Central memory CD8-positive, alpha-beta T cell (primary cell): ENCODE measurements at regions not wholly inside any gene's neighbourhood (a gene's known extent, or its start where the extent isn't known, plus 50 kb on each side); places are given as distances from the start of the nearest gene placed in this dataset.

Source experiments
- ATAC-seq: fragments of 150-1000 bp; cut with Tn5 transposase; replicated peaks from 2 replicates; pipeline ENCODE4 v1.10.0; 2022; ENCODE audit warnings: mild to moderate bottlenecking, moderate FRiP score, moderate number of reproducible peaks; ENCODE audit not compliant: poor library complexity, severe bottlenecking; ENCODE audit errors: extremely low read depth
- DNase-seq, 2 donors: peaks; one replicate each; pipeline ENCODE4 v3.0.0; 2021; ENCODE audit warnings: low spot score in 2 of 2
- H3K27ac Mint-ChIP-seq: one replicate; pipeline ENCODE4 v1.8.0; 2022; ENCODE audit warnings: low read depth, mild to moderate bottlenecking, moderate library complexity, mixed read lengths
- H3K27me3 Mint-ChIP-seq: one replicate; pipeline ENCODE4 v1.8.0; 2022; ENCODE audit warnings: mixed read lengths
- H3K36me3 Mint-ChIP-seq: one replicate; pipeline ENCODE4 v1.8.0; 2022; ENCODE audit warnings: mild to moderate bottlenecking, moderate library complexity, mixed read lengths; ENCODE audit not compliant: insufficient read depth
- H3K4me1 Mint-ChIP-seq: one replicate; pipeline ENCODE4 v1.8.0; 2022; ENCODE audit warnings: mixed read lengths
- H3K4me3 Mint-ChIP-seq: one replicate; pipeline ENCODE4 v1.8.0; 2022; ENCODE audit warnings: mild to moderate bottlenecking, moderate library complexity, mixed read lengths
- H3K9me3 Mint-ChIP-seq: one replicate; pipeline ENCODE4 v1.8.0; 2022; ENCODE audit warnings: mixed read lengths

- DNase-seq, result no peak
Measured at GRCh38 chr15:39142500-39142899, 438.4 kb upstream of the THBS1 start.

GRCh38 chr15:39143479-39143878, 437.4 kb upstream of the THBS1 start:
- Mint-ChIP-seq H3K27me3 (peaks cover 18% of the 10 kb centered on the region), H3K4me3 (no peak overlapping the region), H3K9me3 (no peaks in the 10 kb centered on the region), H3K4me1 (no peaks in the 10 kb centered on the region), H3K27ac (no peak overlapping the region), H3K36me3 (no peaks in the 10 kb centered on the region)
- no peak for ATAC-seq
- DNase-seq, result no peak

More at GRCh38 chr15:39142500-39142899, 438.4 kb upstream of the THBS1 start:
- H3K27ac Mint-ChIP-seq, result no peak overlapping the region
- no peak for ATAC-seq
- H3K9me3 Mint-ChIP-seq, result no peaks in the 10 kb centered on the region
- no peak overlapping the region for H3K4me3 Mint-ChIP-seq
- peaks cover 10% of the 10 kb centered on the region for H3K27me3 Mint-ChIP-seq
- no peaks in the 10 kb centered on the region for H3K4me1 Mint-ChIP-seq
- H3K36me3 Mint-ChIP-seq, result no peaks in the 10 kb centered on the region

- Mint-ChIP-seq H3K4me3 (no peak overlapping the region), H3K4me1 (no peaks in the 10 kb centered on the region), H3K27ac (no peak overlapping the region), H3K27me3 (peaks cover 23% of the 10 kb centered on the region), H3K36me3 (no peaks in the 10 kb centered on the region), H3K9me3 (no peaks in the 10 kb centered on the region)
- ATAC-seq, result no peak
- no peak for DNase-seq
Measured at GRCh38 chr15:39144051-39144450, 436.8 kb upstream of the THBS1 start.

GRCh38 chr15:39144613-39145499, 436.0 kb upstream of the THBS1 start:
- no peaks in the 10 kb centered on the region for H3K4me1 Mint-ChIP-seq
- ATAC-seq (no peak), DNase-seq (no peak)
- no peak overlapping the region for H3K27ac Mint-ChIP-seq
- H3K4me3 Mint-ChIP-seq, result no peak overlapping the region
- no peaks in the 10 kb centered on the region for H3K9me3 Mint-ChIP-seq
- H3K36me3 Mint-ChIP-seq, result no peaks in the 10 kb centered on the region
- H3K27me3 Mint-ChIP-seq, result peaks cover 31% of the 10 kb centered on the region

DNA sequence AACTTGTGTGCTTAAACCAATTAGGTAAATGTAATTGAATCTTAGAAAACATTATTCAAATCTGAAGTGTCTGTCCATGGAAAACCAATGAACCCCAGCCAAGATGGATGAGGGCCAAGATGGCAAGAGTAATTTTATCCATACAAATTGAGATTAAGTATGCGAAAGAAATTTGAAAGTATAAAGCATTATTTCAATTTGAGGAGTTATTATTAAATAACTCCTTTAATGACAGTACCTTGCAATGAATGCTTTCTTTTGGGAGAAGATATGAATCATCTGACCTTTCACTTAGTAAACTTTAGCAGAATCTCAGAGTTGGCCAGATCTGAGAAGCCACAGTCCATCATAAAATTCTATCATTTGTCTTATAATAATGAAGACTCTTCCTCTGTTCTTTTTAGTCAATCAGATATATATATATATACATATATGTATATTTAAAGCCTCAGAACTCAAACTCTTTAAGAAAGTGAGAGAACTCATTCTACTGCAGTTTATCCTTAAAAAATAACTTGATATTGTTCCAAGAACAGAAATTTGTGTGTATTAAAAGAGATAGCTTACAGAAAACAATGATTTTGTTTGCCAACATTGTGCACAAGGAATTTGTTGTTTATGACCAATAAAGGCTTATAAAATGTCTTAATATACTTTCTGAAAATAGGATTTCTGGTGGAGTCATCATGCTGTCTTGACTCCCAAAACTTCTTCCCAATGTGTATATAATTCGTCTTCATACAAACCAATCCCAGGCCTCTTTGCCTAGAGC, 434.8 kb upstream of the THBS1 start:
- Mint-ChIP-seq H3K4me1 (no peaks in the 10 kb centered on the region), H3K36me3 (no peaks in the 10 kb centered on the region), H3K27me3 (peaks cover 35% of the 10 kb centered on the region), H3K27ac (no peak overlapping the region), H3K4me3 (no peak overlapping the region), H3K9me3 (no peaks in the 10 kb centered on the region)
- DNase-seq (no peak), ATAC-seq (no peak)

DNA sequence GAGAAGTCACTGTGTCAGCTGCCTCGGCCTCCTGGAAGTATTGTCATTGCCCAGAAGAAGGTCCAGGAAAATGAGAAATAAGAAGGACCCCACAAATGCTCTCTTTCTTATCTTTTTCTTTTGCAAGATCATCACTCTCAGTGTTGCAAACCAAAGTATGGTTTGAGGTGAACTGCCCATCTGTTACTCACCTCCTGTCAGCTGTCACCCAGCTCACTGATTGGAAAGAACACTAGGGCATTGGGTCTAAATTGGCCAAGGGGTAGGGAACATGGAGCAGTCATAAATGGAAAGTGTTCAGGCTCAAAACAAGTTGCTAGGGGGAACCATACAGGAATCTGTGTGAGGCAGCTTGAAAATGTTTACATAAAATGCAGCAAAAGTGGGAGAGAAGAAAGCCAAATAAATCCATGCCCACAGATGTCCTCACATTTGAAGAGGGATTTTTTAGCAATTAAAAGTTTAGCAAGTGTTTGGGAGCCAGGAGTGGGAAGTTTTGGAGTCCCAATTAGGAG, 431.2 kb upstream of the THBS1 start:
- Mint-ChIP-seq H3K36me3 (no peaks in the 10 kb centered on the region), H3K27ac (no peak overlapping the region), H3K4me1 (no peaks in the 10 kb centered on the region), H3K27me3 (peaks cover 72% of the 10 kb centered on the region), H3K9me3 (no peaks in the 10 kb centered on the region), H3K4me3 (no peak overlapping the region)
- ATAC-seq, result no peak
- no peak for DNase-seq

DNA sequence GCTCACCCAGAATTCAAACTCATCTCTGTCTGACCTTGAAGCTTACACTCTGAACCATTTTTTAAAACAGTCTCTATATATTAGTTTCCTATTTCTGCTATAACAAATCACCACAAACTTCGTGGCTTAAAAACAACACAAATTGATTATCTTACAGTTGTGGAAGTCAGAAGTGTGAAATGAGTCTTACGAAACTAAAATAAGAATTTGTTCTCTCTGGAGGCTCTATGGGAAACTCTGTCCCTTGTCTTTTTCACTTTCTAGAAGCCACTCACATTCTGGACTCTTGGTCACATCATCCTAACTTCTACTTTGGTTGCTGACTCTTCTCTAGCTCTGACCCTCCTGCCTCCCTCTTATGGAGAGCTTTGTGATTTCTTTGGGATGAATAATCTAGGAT, 429.3 kb upstream of the THBS1 start:
- Mint-ChIP-seq H3K27me3 (peaks cover 86% of the 10 kb centered on the region), H3K9me3 (no peaks in the 10 kb centered on the region), H3K27ac (no peak overlapping the region), H3K4me3 (no peak overlapping the region), H3K4me1 (no peaks in the 10 kb centered on the region), H3K36me3 (peaks cover 2% of the 10 kb centered on the region)
- DNase-seq (no peak), ATAC-seq (no peak)

GRCh38 chr15:39153058-39153714, 427.7 kb upstream of the THBS1 start:
- Mint-ChIP-seq H3K4me3 (no peak overlapping the region), H3K9me3 (no peaks in the 10 kb centered on the region), H3K27me3 (peaks cover 80% of the 10 kb centered on the region), H3K27ac (no peak overlapping the region), H3K36me3 (peaks cover 2% of the 10 kb centered on the region), H3K4me1 (no peaks in the 10 kb centered on the region)
- DNase-seq (no peak), ATAC-seq (no peak)

GRCh38 chr15:39153716-39154115, 427.2 kb upstream of the THBS1 start:
- ATAC-seq (no peak), DNase-seq (no peak)
- no peak overlapping the region for H3K27ac Mint-ChIP-seq
- peaks cover 2% of the 10 kb centered on the region for H3K36me3 Mint-ChIP-seq
- H3K4me1 Mint-ChIP-seq, result no peaks in the 10 kb centered on the region
- H3K27me3 Mint-ChIP-seq, result peaks cover 80% of the 10 kb centered on the region
- H3K4me3 Mint-ChIP-seq, result no peak overlapping the region
- H3K9me3 Mint-ChIP-seq, result no peaks in the 10 kb centered on the region

- Mint-ChIP-seq H3K36me3 (peaks cover 2% of the 10 kb centered on the region), H3K27ac (no peak overlapping the region), H3K4me3 (no peak overlapping the region), H3K4me1 (no peaks in the 10 kb centered on the region), H3K9me3 (no peaks in the 10 kb centered on the region), H3K27me3 (peaks cover 75% of the 10 kb centered on the region)
- ATAC-seq (no peak), DNase-seq (no peak)
Measured at GRCh38 chr15:39154227-39154638, 426.6 kb upstream of the THBS1 start.

DNA sequence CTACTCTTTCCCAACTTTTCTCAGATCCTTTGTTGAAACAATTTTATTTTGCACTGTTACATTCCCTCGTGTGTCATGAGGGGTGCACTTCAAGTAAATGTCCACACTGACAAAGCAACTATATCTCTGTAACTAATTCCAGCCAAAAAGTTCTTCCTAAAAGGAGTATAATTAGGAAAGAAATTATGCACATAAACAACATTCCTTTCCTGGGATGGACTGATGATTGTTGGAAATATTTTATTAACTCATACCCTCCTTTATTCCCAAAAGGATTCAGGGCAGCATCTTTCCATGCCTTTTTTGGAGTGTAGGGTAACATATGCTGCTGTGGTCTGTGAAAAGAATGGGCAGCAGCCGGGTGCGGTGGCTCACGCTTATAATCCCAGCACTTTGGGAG, 426.1 kb upstream of the THBS1 start:
- H3K4me3 Mint-ChIP-seq, result no peak overlapping the region
- ATAC-seq, result no peak
- no peaks in the 10 kb centered on the region for H3K9me3 Mint-ChIP-seq
- peaks cover 2% of the 10 kb centered on the region for H3K36me3 Mint-ChIP-seq
- peaks cover 69% of the 10 kb centered on the region for H3K27me3 Mint-ChIP-seq
- H3K4me1 Mint-ChIP-seq, result no peaks in the 10 kb centered on the region
- H3K27ac Mint-ChIP-seq, result no peak overlapping the region
- no peak for DNase-seq

DNA sequence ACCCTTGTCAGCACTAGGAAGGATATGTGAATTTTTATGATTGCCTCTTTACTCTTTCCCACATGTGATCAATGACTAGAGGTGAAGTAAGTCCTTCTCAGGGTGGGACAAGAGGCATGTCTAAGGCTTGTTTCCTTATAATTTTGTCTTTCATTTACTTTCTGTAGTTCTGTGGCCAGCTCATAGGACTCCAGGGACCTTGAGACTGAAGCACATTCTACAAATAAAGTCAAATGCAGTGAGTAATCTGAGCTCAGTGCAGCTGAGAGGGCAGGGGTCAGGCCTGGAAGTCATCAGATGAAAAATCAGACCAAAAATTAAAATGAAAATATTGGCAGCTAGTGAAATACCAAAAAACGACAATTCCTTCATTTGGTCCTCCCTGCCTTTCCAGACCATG, 424.7 kb upstream of the THBS1 start:
- Mint-ChIP-seq H3K4me3 (no peak overlapping the region), H3K36me3 (peaks cover 2% of the 10 kb centered on the region), H3K27me3 (peaks cover 63% of the 10 kb centered on the region), H3K27ac (no peak overlapping the region), H3K9me3 (no peaks in the 10 kb centered on the region), H3K4me1 (no peaks in the 10 kb centered on the region)
- ATAC-seq, result no peak
- no peak for DNase-seq
